ENCODE measurements at regions not wholly inside any gene's neighbourhood (a gene's known extent, or its start where the extent isn't known, plus 50 kb on each side); places are given as distances from the start of the nearest gene placed in this dataset.

DNA sequence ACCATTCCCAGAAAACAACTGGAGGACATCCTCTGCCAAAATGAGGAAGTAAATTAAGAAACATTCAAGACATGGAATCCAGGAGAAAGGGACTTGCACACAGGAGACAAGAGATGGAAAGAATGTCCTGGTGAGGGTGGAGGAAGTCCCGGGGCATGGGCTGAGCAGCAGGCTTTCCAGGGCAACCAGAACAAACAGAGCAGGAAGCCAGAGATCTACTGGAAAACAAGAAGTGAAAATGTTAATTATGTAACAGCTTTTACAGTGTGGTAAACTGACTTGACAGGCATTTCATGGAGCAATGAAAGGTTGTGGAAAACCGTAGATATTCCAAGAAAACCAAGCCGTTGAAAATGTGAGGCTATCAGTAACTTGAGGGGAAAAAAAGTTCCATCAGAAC lies 55.2 kb upstream of the ZNF746 start:
- H3K27me3 ChIP-seq (replicated peaks; ENCODE audit: insufficient read depth) = no peaks in the 10 kb centered on the region
- H2AFZ ChIP-seq = no peak overlapping the region
- H3K79me2 ChIP-seq (ENCODE audit: insufficient read depth) = no peaks in the 10 kb centered on the region
- WGBS, 2 experiments (ENCODE audit: low coverage in 1 of 2, low lambda C conversion rate in 2 of 2, missing lambda C conversion rate in 2 of 2) = 54 to 65% methylated on average over 3 of the region's 3 CpGs
- no peak for DNase-seq
- H3K4me1 ChIP-seq (ENCODE audit: insufficient read depth) = no peaks in the 10 kb centered on the region
- no peaks in the 10 kb centered on the region for H3K9me3 ChIP-seq (ENCODE audit: low read depth)
- no peak overlapping the region for H3K4me3 ChIP-seq
- no peak overlapping the region for H3K4me2 ChIP-seq (ENCODE audit: unreplicated experiment)
- no peaks in the 10 kb centered on the region for H3F3A ChIP-seq (ENCODE audit: insufficient read depth)
- H3K27ac ChIP-seq = no peak overlapping the region
- no peaks in the 10 kb centered on the region for H4K20me1 ChIP-seq (ENCODE audit: insufficient read depth)
- peaks cover 28% of the 10 kb centered on the region; the same call in 1 of the 2 replicates for H3K36me3 ChIP-seq (ENCODE audit: low read depth)
- H3K9me2 ChIP-seq (ENCODE audit: insufficient read depth) = no peaks in the 10 kb centered on the region
- no peak overlapping the region for H3K9ac ChIP-seq
- TF ChIP-seq EZH2 (IDR thresholded peaks at IDR 0.05; ENCODE audit: insufficient read depth, poor library complexity, severe bottlenecking) = no peak
- TF ChIP-seq EZH2phosphoT487 (IDR thresholded peaks at IDR 0.05; ENCODE audit: insufficient read depth, low read depth) = no peak
- in situ Hi-C loops (cut with MboI) = no loop called here

Data from GM23248 (cell line).